ENCODE measurements at regions not wholly inside any gene's neighbourhood (a gene's known extent, or its start where the extent isn't known, plus 50 kb on each side); places are given as distances from the start of the nearest gene placed in this dataset.

DNA sequence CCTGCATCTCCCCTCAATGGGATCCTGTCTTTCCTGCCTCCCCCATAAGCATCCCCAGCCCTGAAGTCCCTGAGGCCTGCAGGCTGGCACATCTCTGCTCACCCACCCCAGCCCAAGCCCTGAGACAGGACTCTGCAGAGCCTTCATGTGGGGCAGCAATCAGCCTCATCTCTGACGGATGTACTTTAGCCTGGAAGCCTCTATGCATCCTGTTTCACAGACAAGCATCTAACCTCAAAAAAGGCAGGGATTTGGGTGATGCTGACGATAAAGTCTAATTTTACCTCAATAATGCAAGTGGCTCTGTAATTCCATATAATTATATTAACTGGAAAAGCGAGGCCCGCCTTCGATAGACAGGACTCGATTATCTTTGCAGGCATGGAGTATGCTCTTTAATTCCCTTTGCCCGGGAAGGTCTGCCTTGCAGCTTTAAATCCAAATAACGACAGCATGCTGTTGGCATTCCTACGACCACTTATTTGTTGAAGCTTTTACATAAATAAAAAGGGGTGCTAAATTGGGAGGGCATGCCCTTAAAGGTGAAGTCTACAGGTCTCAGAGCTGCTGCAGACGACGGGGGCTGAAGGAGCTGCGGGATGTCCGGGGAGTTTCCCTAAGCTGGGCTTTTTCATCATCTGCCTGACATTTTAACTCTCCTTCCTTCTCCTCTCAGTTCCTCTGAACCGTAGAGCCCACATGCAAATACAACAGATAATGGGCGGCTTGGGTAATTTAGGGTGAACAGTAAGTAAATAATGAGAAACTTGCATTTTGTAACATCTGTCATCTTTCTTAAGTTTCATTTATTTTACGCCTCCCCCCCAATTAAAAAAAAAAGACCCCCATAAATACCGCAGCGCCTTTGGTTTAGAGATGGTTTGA is 211.5 kb downstream of the URI1 start:
- DNase-seq (ENCODE audit: low spot score) = no peak

- no peak for DNase-seq (ENCODE audit: low spot score)
Measured at GRCh38 chr19:30154410-30154809, 212.4 kb downstream of the URI1 start.

- DNase-seq (ENCODE audit: low spot score) = no peak
Measured at GRCh38 chr19:30155381-30156200, 213.6 kb downstream of the URI1 start.

GRCh38 chr19:30156646-30157045 is 214.6 kb downstream of the URI1 start:
- no peak for DNase-seq (ENCODE audit: low spot score)

DNA sequence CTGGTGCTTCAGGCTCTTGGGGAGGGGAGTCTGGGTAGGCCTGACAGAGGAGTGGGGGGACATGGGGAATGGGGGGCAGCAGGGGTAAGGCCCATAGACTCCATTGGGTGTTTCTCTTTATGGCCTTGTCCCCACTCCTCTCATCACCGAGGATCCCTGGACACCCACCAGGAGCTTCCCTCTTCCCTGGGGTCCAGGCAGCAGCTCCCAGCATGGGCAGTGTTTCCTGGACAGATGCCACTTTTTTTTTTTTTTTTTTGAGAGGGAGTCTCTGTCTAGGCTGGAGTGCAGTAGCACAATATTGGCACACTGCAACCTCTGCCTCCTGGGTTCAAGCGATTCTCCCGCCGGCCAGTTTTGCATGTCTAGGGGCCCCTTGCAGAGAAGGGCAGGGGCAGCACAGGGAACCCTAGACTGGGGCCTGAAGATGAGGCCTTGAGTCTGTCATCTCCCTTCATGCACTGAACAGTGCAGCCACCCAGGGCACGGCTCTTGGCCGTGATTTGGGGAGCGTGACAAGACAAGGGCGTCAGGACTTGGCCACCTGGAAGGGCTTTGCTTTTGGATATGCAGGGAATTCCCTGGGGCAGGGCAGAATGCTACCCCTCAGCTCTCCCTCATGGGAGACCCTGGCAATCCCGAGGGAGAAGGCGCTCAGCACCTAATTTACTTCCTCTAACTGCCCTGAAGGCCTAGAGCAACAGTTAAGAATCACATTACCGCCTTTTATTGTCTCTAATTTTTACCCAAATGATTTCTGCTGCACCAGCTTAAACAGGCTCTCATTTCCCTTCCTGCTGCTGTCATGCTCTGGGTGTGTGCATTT is 213.9 kb upstream of the ZNF536 start:
- no peak for DNase-seq (ENCODE audit: low spot score)

- no peak for DNase-seq (ENCODE audit: low spot score)
Measured at GRCh38 chr19:30158893-30159245, 213.3 kb upstream of the ZNF536 start.

- DNase-seq (ENCODE audit: low spot score) = no peak
Measured at GRCh38 chr19:30159636-30160035, 212.5 kb upstream of the ZNF536 start.

DNA sequence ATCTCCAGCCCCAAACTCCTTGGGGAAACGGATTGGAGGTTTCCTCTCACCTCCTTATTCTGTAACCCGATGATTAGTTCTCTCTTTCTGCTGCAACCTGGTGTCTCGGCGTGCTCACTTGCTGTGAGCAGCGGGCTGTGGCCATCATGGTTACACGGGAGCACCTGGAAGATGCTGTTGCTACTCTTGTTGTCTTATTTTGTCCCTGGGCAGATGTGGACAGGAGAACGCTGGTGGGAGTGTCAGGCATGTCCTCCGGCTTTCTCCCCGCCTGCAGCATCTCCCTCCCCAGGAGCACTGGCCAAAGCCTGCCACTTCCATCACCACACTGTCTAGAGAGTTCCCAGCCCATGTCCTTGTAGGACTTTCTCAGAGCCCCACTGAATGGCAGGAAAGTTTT is 211.8 kb upstream of the ZNF536 start:
- DNase-seq (ENCODE audit: low spot score) = no peak

DNA sequence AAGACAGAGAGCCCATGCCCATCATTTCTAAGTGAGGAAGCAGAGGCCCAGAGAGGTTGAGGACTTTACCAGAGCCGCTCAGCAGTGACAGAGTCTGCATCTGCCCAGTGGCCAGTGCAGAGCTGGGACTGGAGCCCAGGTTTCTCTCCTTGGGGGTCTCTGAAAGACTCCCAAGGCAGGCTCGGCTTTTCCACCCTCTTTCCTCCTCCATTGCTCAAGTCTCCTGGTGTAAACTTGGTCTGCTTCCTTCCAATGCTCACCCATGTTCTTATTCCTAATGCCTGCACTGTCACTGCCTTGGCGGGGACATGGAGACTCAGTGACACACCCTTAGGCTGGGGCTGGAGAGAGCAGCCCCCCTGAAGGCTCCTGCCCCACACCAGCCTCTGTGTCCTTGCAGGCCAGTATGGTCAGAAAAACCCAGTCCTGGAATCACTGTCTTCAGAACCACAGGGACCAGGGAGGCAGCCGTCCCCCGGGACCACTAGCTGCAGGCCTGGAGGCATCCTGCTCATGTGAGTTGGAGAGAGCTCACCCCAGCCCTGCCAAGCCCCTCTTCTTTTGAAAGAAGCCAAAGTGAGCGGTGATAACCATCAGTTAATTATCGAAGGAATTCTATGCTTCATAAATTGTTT is 211.0 kb upstream of the ZNF536 start:
- no peak for DNase-seq (ENCODE audit: low spot score)

DNA sequence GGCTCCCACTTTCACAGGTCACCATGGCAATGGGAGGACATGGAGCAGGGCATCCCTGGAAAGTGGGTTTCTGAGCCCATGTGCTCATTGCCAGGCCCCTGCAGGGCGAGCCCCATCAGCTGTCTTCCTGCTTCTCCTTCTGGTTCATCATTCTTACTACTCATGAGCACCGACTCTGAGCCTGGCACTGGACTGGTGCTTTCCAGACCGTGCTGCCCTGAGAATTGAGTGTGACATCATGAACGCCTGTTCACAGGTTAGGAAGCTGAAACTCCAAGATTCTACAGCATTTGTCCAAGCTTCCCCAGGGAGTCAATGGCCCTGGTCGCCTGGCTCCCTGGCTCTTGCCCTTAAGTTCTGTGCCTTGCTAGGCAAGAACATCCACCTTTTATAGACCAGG is 210.4 kb upstream of the ZNF536 start:
- no peak for DNase-seq (ENCODE audit: low spot score)

DNA sequence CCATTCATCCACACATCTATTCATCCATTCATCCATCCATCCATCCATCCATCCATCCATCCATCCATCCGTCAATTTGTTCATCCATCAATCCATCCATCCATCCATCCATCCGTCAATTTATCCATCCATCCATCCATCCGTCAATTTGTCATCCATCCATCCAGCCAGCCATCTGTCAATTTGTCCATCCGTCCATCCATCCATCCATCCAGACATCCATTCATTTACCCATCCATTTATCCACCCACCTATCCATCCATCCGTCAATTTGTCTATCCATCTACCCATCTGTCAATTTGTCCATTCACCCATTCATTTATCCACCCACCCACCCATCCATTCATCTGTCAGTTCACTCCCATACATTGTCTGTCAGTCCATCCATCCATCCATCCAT is 209.5 kb upstream of the ZNF536 start:
- DNase-seq (ENCODE audit: low spot score) = no peak

GRCh38 chr19:30163663-30164062 is 208.5 kb upstream of the ZNF536 start:
- DNase-seq (ENCODE audit: low spot score) = no peak

DNA sequence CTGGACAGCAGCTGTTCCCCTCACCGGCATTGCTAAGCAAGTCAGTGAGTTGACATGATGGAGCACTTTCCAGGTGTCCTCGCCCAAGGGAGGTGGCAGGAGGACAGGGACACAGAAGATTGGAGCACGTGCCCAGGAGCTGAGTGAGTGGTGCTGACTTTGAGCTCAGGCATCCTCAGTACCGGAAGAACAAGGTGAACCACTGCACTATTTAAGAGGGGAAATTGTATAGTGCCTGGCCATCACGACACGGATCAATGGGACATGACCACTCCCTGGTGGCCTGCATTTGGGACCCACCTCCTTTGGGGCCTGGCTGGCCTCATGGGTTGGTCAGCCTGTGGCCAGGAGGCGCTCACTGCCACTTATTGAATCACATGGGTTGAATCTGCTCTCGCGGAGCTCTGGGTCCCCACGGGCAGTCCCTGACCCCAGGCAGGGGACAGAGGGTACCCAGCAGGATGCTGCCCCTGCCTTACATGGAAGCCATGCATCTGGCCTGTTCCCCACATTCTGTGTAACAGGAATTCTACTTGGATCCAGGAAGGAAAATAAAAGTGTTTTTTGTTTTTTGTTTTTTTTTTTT is 206.9 kb upstream of the ZNF536 start:
- no peak for DNase-seq (ENCODE audit: low spot score)

GRCh38 chr19:30167206-30167868 is 204.8 kb upstream of the ZNF536 start:
- DNase-seq (ENCODE audit: low spot score) = no peak

DNA sequence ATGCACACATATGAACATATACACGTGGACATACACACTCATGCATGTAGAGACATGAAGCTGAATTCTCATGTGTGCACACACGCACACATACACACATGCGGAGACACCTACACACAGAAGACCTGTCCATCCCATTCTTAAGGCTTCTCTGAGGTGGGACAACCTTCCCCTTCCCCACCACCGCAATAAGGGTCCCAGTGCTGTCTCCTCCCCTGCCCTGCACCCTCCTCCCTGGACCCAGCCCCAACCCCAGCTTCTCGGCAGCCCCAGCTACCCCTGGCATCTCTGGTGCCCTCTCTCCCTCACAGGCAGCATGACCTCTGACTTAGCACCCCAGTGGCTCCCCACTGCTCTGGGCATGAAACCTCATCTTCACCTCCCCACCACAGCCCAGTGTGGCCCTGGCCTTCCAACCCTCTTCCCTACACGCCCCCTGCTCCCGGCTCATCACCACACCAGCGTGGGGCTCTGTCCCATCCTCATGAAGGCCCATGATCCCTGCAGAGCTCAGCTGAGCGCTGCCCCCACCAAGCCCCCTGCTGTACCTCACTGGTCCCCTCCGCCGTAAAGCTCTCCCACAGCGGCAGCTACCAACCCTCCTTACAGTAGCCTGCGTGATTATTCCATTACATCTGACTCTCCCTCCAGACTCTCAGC is 204.1 kb upstream of the ZNF536 start:
- no peak for DNase-seq (ENCODE audit: low spot score)

DNA sequence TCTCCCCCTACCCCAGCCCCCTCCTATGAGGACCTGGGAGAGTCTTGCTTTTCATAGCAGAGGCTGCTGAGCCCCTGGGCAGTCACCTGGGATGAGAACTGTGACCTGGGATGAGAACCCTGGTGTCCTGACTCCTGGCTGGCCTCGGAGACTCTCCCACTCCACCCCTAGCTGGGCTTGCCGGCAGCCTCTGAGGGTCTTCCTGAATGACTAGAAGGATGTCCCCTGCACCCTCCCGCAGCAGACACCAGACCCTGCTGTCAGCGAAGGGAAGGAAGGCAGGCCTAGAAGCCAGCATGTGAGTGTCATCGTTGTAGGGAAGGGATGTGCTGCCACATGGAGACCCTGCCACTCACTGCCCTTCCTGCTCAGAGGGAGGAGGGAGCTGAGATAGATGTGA is 203.4 kb upstream of the ZNF536 start:
- DNase-seq (ENCODE audit: low spot score) = no peak

DNA sequence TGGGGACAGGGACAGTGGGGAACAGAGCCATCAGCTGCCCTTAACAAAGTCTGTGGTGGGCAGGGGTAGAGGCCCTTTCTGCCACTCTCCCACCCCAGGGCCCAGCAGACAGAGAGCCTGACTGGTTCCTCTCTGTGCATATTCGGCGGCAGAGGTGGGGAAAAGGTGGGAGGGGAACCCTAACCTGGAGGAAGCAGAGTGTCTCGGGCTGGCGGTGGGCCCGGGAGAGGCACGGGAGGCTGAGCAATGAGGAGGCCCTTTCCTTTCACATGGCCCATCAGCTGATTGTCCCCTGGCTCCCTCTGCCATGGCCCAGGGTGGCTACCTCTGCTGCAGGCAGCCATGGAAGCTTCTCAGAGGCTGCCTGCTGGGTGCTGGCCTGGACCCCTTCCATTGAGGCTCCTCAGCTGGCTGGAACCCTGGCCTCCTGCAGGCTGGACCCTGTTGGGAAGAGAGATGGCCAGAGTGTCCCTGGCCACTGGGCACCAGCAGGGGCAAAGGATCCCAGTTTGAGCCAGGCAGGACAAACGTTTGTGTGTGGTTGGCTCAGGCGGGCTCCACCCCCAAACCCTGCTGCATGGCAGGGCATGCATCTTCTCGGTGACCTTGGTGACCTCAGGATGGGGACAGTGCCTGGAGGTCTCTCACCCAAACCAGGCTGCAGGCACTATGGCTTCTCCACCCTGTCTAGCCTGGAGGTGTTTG is 202.8 kb upstream of the ZNF536 start:
- no peak for DNase-seq (ENCODE audit: low spot score)

- DNase-seq (ENCODE audit: low spot score) = no peak
Measured at GRCh38 chr19:30170081-30170480, 202.1 kb upstream of the ZNF536 start.

GRCh38 chr19:30170495-30171137 is 201.6 kb upstream of the ZNF536 start:
- no peak for DNase-seq (ENCODE audit: low spot score)

Data from RKO (cell line).